ENCODE measurements at regions not wholly inside any gene's neighbourhood (a gene's known extent, or its start where the extent isn't known, plus 50 kb on each side); places are given as distances from the start of the nearest gene placed in this dataset.

DNA sequence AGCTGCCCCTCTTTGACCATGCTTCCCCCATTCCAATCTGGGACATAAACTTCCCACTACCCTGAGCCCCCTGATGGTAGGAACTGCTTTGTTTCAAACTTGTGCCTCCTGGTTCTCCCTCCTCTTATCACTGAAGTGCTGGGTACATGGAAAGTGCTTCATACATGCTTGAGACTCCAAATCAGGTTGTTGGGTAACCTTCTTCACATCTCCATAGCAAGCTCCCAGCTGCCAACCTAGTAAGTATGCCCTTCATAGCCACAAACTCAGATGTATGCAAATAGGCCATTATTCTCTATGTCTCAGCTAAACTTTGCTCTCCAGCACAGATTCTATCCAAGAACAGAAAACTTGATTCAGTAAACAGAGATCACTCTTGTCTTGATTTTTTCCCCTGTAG lies 310.6 kb upstream of the IRX3 start:
- FAIRE-seq: no peak
- no peak for TF ChIP-seq CTCF (IDR thresholded peaks at IDR 0.05; ENCODE audit: insufficient read depth, missing control alignments)

GRCh38 chr16:54595621-54596020 lies 309.0 kb upstream of the IRX3 start:
- TF ChIP-seq CTCF (IDR thresholded peaks at IDR 0.05; ENCODE audit: insufficient read depth, missing control alignments): no peak
- DNase-seq (ENCODE audit: insufficient read length, low spot score) (no peak), FAIRE-seq (no peak)

More for the DNA sequence above, 310.6 kb upstream of the IRX3 start:
- no peak for DNase-seq (ENCODE audit: insufficient read length, low spot score)

- no peak for DNase-seq (ENCODE audit: insufficient read length, low spot score)
- no peak for FAIRE-seq
- no peak for TF ChIP-seq CTCF (IDR thresholded peaks at IDR 0.05; ENCODE audit: insufficient read depth, missing control alignments)
These were observed 308.2 kb upstream of the IRX3 start for GRCh38 chr16:54594601-54595391.

GRCh38 chr16:54591816-54592246 lies 305.2 kb upstream of the IRX3 start:
- no peak for TF ChIP-seq CTCF (IDR thresholded peaks at IDR 0.05; ENCODE audit: insufficient read depth, missing control alignments)
- no peak for FAIRE-seq
- no peak for DNase-seq (ENCODE audit: insufficient read length, low spot score)

- no peak for TF ChIP-seq CTCF (IDR thresholded peaks at IDR 0.05; ENCODE audit: insufficient read depth, missing control alignments)
- DNase-seq (ENCODE audit: insufficient read length, low spot score): no peak
- FAIRE-seq: no peak
These were observed 304.2 kb upstream of the IRX3 start for GRCh38 chr16:54590836-54591235.

GRCh38 chr16:54589326-54589725 lies 302.7 kb upstream of the IRX3 start:
- FAIRE-seq: no peak
- TF ChIP-seq CTCF (IDR thresholded peaks at IDR 0.05; ENCODE audit: insufficient read depth, missing control alignments): no peak
- DNase-seq (ENCODE audit: insufficient read length, low spot score): no peak

- DNase-seq (ENCODE audit: insufficient read length, low spot score) (no peak), FAIRE-seq (no peak)
- TF ChIP-seq CTCF (IDR thresholded peaks at IDR 0.05; ENCODE audit: insufficient read depth, missing control alignments): no peak
These were observed 301.4 kb upstream of the IRX3 start for GRCh38 chr16:54588026-54588425.
